A673 (cell line): ENCODE measurements at regions not wholly inside any gene's neighbourhood (a gene's known extent, or its start where the extent isn't known, plus 50 kb on each side); places are given as distances from the start of the nearest gene placed in this dataset.

Experiments used
- BruUV-seq: library from RNA; stranded (reverse); fragments of 400-500 nt; replicated peaks from 2 replicates; lab custom pipeline; 2021; lab: Mats Ljungman, UMichigan
- CTCF ChIA-PET: fragments of 300-600 bp; sonication (Branson Sonifier 250); formaldehyde crosslinking; loops from one replicate; lab custom pipeline; 2022; ENCODE audit warnings: antibody characterized with exemption; lab: Charles Lee
- POLR2A ChIA-PET: fragments of 300-600 bp; sonication (Branson Sonifier 250); formaldehyde crosslinking; loops from one replicate; lab custom pipeline; 2022; ENCODE audit warnings: antibody characterized with exemption; ENCODE audit not compliant: low non-redundant PET; lab: Charles Lee
- DNase-seq: peaks from one replicate; pipeline ENCODE4 v3.0.0-alpha.2; 2015; ENCODE audit warnings: low spot score
- H3K27ac ChIP-seq: fragments of 200-600 bp; sonication (generic); 2 replicates; pipeline ENCODE4 v1.5.1; 2016; ENCODE audit warnings: mixed run types, low read depth, mild to moderate bottlenecking, mixed read lengths, antibody characterized with exemption, low read length; ENCODE audit not compliant: poor library complexity, severe bottlenecking
- H3K27me3 ChIP-seq: fragments of 200-600 bp; sonication (generic); replicated peaks from 2 replicates; pipeline ENCODE4 v1.6.1; 2017; ENCODE audit warnings: mixed run types, low read depth, mild to moderate bottlenecking, mixed read lengths, antibody characterized with exemption, low read length; ENCODE audit not compliant: insufficient read depth, poor library complexity
- H3K36me3 ChIP-seq: fragments of 200-600 bp; sonication (generic); 2 replicates; pipeline ENCODE4 v1.6.1; 2016; ENCODE audit warnings: mixed run types, mild to moderate bottlenecking, mixed read lengths, antibody characterized with exemption, low read length; ENCODE audit not compliant: insufficient read depth, poor library complexity, severe bottlenecking
- H3K4me1 ChIP-seq: fragments of 200-600 bp; sonication (generic); 2 replicates; pipeline ENCODE4 v1.6.1; 2017; ENCODE audit warnings: mixed run types, mild to moderate bottlenecking, mixed read lengths, antibody characterized with exemption, low read length; ENCODE audit not compliant: insufficient read depth, poor library complexity, severe bottlenecking
- H3K4me3 ChIP-seq: fragments of 200-600 bp; sonication (generic); 2 replicates; pipeline ENCODE4 v1.5.1; 2016; ENCODE audit warnings: low read depth, mixed run types, mild to moderate bottlenecking, mixed read lengths, low read length; ENCODE audit not compliant: poor library complexity, severe bottlenecking
- H3K9me3 ChIP-seq: fragments of 200-600 bp; sonication (generic); 2 replicates; pipeline ENCODE4 v1.6.1; 2016; ENCODE audit warnings: mixed run types, low read depth, mild to moderate bottlenecking, mixed read lengths, antibody characterized with exemption, low read length; ENCODE audit not compliant: poor library complexity, severe bottlenecking
- CTCF ChIP-seq: fragments of 300-800, 200-600 bp; sonication (generic); conservative IDR thresholded peaks from 2 replicates; pipeline ENCODE4 v1.5.1; 2017; ENCODE audit warnings: low read depth, mild to moderate bottlenecking, antibody characterized with exemption, low read length, moderate library complexity, mixed read lengths
- EZH2 ChIP-seq: fragments of 200-600 bp; sonication (generic); IDR thresholded peaks from 2 replicates; pipeline ENCODE4 v1.6.1; 2017; ENCODE audit warnings: borderline replicate concordance, low read depth, mild to moderate bottlenecking, mixed read lengths, antibody characterized with exemption, low read length; ENCODE audit not compliant: poor library complexity, severe bottlenecking
- intact Hi-C: fragments of 100-400 bp; cut with micrococcal nuclease; formaldehyde crosslinking; loops from one replicate; pipeline ENCODE4 v1.10.0; 2022; ENCODE audit not compliant: unreplicated experiment

GRCh38 chrX:69019073-69019890 lies 146.0 kb downstream of the PJA1 start:
- no peak overlapping the region for H3K27ac ChIP-seq
- H3K4me1 ChIP-seq = no peaks in the 10 kb centered on the region
- H3K27me3 ChIP-seq = no peaks in the 10 kb centered on the region
- TF ChIP-seq CTCF = no peak
- TF ChIP-seq EZH2 = no peak
- no peak overlapping the region for H3K4me3 ChIP-seq
- no peaks in the 10 kb centered on the region for H3K36me3 ChIP-seq
- POLR2A ChIA-PET = no interaction called here
- CTCF ChIA-PET = no interaction called here
- intact Hi-C loops = no loop called here
- DNase-seq = no peak
- BruUV-seq = no TSS peak
- H3K9me3 ChIP-seq = no peaks in the 10 kb centered on the region

GRCh38 chrX:69018416-69019072 lies 146.7 kb downstream of the PJA1 start:
- no peaks in the 10 kb centered on the region for H3K27me3 ChIP-seq
- DNase-seq = no peak
- H3K4me3 ChIP-seq = no peak overlapping the region
- CTCF ChIA-PET = no interaction called here
- BruUV-seq = no TSS peak
- no peak for TF ChIP-seq EZH2
- TF ChIP-seq CTCF = no peak
- H3K9me3 ChIP-seq = no peaks in the 10 kb centered on the region
- intact Hi-C loops = no loop called here
- no peaks in the 10 kb centered on the region for H3K36me3 ChIP-seq
- POLR2A ChIA-PET = no interaction called here
- no peaks in the 10 kb centered on the region for H3K4me1 ChIP-seq
- no peak overlapping the region for H3K27ac ChIP-seq

DNA sequence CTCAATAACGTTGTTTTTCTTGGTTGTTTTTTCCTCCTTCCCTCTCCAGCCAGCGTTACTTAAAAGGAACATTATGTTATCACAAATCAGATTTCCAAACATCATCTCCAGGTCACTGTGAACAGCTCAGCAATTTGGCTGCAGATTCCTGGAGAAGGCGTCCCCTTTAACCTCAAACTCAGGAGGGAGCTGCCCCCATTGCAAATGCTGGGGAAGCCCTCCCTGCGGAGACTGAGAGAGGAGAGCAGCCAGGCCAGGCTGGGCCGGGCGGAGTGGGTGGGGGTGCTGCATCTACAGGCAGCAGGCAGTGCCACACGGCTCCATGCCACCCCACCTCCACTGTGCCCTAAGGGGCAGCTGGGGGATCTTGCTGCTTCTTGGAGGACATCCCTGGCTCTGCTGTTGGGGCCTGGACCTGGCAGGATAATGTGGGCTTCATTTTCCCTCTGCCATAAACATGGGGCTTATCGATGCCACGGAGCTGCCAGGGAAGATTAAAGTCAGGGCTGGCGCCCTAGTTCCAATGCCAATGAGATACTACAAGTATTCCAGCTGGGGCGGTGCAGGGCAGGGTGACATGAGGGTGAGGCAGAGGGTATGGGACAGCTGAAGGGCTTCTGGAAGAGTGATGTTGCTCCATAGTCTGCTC lies 148.8 kb downstream of the PJA1 start:
- BruUV-seq = no TSS peak
- no peak for DNase-seq
- CTCF ChIA-PET = no interaction called here

More for the DNA sequence above, 148.8 kb downstream of the PJA1 start:
- no peak for TF ChIP-seq CTCF
- H3K4me1 ChIP-seq = no peaks in the 10 kb centered on the region
- H3K4me3 ChIP-seq = no peak overlapping the region
- POLR2A ChIA-PET = no interaction called here
- no peaks in the 10 kb centered on the region for H3K27me3 ChIP-seq
- intact Hi-C loops = no loop called here
- H3K27ac ChIP-seq = no peak overlapping the region
- no peaks in the 10 kb centered on the region for H3K36me3 ChIP-seq
- no peaks in the 10 kb centered on the region for H3K9me3 ChIP-seq
